SH-SY5Y (cell line): ENCODE measurements at regions not wholly inside any gene's neighbourhood (a gene's known extent, or its start where the extent isn't known, plus 50 kb on each side); places are given as distances from the start of the nearest gene placed in this dataset.

Experiments used
- GATA2 ChIP-seq: IDR thresholded peaks from 2 replicates; pipeline ENCODE4 v1.6.1; 2011; ENCODE audit warnings: mild to moderate bottlenecking, low read depth, low read length
- GATA3 ChIP-seq: IDR thresholded peaks from 2 replicates; pipeline ENCODE4 v1.6.1; 2011; ENCODE audit warnings: low read depth, mild to moderate bottlenecking, low read length, moderate library complexity

DNA sequence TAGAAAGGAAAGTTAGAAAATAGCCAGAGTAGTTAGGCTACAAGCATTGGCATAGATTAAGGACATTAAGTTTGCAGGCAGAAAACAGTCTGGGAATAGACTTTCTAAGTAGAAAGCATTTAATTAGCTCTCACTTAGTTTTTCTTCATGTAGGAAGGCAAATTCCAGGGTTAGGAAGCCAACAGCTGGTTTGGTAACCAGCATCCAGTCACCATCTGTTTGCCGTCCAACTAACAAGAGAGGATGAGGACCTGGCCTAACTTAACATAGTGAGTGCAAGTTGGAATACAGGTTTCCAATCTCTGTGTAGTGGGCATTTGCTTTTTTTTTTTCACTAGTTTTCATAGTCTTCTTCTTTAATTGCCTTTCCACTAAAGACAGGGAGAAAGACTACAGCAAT lies 121.7 kb upstream of the NR3C1 start:
- no peak for TF ChIP-seq GATA3
- no peak for TF ChIP-seq GATA2
